ENCODE measurements at regions not wholly inside any gene's neighbourhood (a gene's known extent, or its start where the extent isn't known, plus 50 kb on each side); places are given as distances from the start of the nearest gene placed in this dataset.
"Not testable (repeated sequence)": the region's sequence is repeated elsewhere in the genome, so short reads cannot be mapped to it uniquely, and the experiment has no call there.

DNA sequence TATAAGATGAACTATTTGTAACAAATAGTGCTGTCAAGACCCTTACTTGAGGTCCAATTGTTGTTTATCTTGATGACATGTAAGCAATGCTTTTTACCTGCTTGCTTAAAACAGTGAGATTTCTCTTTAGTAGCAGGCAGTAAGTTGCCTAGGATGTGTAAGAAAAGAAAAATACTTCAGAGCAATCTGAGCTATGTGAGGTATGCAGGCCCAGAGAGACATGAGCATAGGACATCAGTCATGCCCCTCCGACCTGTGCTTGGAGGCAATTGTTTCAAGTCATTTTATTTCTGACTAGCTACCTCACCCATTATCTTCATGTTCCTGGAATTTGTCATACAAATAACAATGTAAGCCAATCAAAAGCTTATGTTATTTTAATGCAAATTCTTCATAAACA lies 930.6 kb upstream of the FBXO33 start:
- no peak overlapping the region for H3K4me3 ChIP-seq (replicated peaks; ENCODE audit: low read depth, low read length)
- no peak for DNase-seq (ENCODE audit: low read depth)
- TF ChIP-seq CTCF (IDR thresholded peaks at IDR 0.05; ENCODE audit: low read length, missing control alignments) = no peak

GRCh38 chr14:40354754-40355153 lies 922.5 kb upstream of the FBXO33 start:
- no peak for DNase-seq (ENCODE audit: low read depth)
- H3K4me3 ChIP-seq (replicated peaks; ENCODE audit: low read depth, low read length) = no peak overlapping the region
- no peak for TF ChIP-seq CTCF (IDR thresholded peaks at IDR 0.05; ENCODE audit: low read length, missing control alignments)

GRCh38 chr14:40348104-40348503 lies 915.9 kb upstream of the FBXO33 start:
- not testable (repeated sequence) for H3K4me3 ChIP-seq (replicated peaks; ENCODE audit: low read depth, low read length); DNase-seq (ENCODE audit: low read depth)

DNA sequence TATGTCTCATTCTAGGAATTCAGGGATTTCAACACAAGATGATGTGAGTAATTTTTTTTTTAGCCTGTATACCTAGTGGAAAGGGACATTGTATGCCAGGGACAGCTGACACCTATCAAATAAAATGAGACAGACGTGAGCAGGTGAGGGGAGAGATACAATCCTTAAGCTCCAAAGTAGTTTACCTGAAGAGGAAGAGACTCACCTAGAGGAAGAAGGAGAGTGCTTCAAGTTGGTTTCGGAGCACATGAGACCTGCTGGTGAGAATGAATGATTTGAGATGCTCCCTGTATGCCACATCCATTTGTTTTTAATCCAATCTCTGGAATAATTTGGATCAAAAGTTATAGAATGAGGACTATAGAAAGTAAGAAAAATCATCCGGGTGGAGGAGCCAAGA lies 915.4 kb upstream of the FBXO33 start:
- TF ChIP-seq CTCF (IDR thresholded peaks at IDR 0.05; ENCODE audit: low read length, missing control alignments) = no peak
- H3K4me3 ChIP-seq (replicated peaks; ENCODE audit: low read depth, low read length) = no peak overlapping the region
- DNase-seq (ENCODE audit: low read depth) = no peak

GRCh38 chr14:40346275-40346674 lies 914.0 kb upstream of the FBXO33 start:
- no peak for DNase-seq (ENCODE audit: low read depth)
- H3K4me3 ChIP-seq (replicated peaks; ENCODE audit: low read depth, low read length) = no peak overlapping the region
- TF ChIP-seq CTCF (IDR thresholded peaks at IDR 0.05; ENCODE audit: low read length, missing control alignments) = no peak

GRCh38 chr14:40345334-40345733 lies 913.1 kb upstream of the FBXO33 start:
- H3K4me3 ChIP-seq (replicated peaks; ENCODE audit: low read depth, low read length) = no peak overlapping the region
- no peak for DNase-seq (ENCODE audit: low read depth)
- no peak for TF ChIP-seq CTCF (IDR thresholded peaks at IDR 0.05; ENCODE audit: low read length, missing control alignments)

- no peak for DNase-seq (ENCODE audit: low read depth)
- TF ChIP-seq CTCF (IDR thresholded peaks at IDR 0.05; ENCODE audit: low read length, missing control alignments) = no peak
- no peak overlapping the region for H3K4me3 ChIP-seq (replicated peaks; ENCODE audit: low read depth, low read length)
Observed at GRCh38 chr14:40340708-40341107, 908.5 kb upstream of the FBXO33 start.

GRCh38 chr14:40336846-40337245 lies 904.6 kb upstream of the FBXO33 start:
- H3K4me3 ChIP-seq (replicated peaks; ENCODE audit: low read depth, low read length) = no peak overlapping the region
- no peak for TF ChIP-seq CTCF (IDR thresholded peaks at IDR 0.05; ENCODE audit: low read length, missing control alignments)
- DNase-seq (ENCODE audit: low read depth) = no peak

- not testable (repeated sequence) for H3K4me3 ChIP-seq (replicated peaks; ENCODE audit: low read depth, low read length); DNase-seq (ENCODE audit: low read depth)
Observed at GRCh38 chr14:40326519-40326918, 894.3 kb upstream of the FBXO33 start.
